Gastroesophageal sphincter (tissue), 3 donors: ENCODE measurements at regions not wholly inside any gene's neighbourhood (a gene's known extent, or its start where the extent isn't known, plus 50 kb on each side); places are given as distances from the start of the nearest gene placed in this dataset.

Experiments used
- EP300 ChIP-seq: sonication (generic); formaldehyde crosslinking; IDR thresholded peaks from one replicate; pipeline ENCODE4 v1.6.1; 2017; ENCODE audit warnings: antibody characterized with exemption, mild to moderate bottlenecking
- POLR2AphosphoS5 ChIP-seq: sonication (generic); formaldehyde crosslinking; IDR thresholded peaks from one replicate; pipeline ENCODE4 v1.6.1; 2017; ENCODE audit warnings: antibody characterized with exemption
- TF ChIP-seq, protein P1 (sequence below), 4 experiments: fragments of 200-600 bp in 2 of 4; fragments of 450-650 bp in 2 of 4; sonication (generic) in 1 of 4; IDR thresholded peaks; one replicate each; pipeline ENCODE4 v1.5.1; 2017 to 2019; ENCODE audit warnings: antibody characterized with exemption in 4 of 4, mild to moderate bottlenecking in 2 of 4, moderate library complexity in 2 of 4

DNA sequence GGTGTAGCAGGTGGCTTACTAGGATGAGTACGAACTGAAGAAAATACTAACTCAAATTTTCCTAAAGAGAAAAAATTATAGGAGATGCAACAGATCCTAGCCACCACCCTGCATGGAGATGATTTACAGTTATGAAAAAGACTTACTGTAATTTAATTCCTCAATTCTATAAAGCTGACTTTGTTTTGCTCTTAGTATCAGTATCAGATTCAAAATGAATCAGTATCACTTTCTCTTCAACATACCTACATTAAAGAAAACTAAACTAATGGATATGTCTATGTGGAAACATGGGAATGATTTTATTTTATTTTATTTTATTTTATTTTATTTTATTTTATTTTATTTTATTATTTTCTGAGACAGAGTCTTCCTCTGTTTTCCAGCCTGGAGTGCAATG lies 525.8 kb downstream of the NLGN4X start:
- TF ChIP-seq EP300 (no peak), POLR2AphosphoS5 (no peak)
- TF ChIP-seq, protein P1, sequence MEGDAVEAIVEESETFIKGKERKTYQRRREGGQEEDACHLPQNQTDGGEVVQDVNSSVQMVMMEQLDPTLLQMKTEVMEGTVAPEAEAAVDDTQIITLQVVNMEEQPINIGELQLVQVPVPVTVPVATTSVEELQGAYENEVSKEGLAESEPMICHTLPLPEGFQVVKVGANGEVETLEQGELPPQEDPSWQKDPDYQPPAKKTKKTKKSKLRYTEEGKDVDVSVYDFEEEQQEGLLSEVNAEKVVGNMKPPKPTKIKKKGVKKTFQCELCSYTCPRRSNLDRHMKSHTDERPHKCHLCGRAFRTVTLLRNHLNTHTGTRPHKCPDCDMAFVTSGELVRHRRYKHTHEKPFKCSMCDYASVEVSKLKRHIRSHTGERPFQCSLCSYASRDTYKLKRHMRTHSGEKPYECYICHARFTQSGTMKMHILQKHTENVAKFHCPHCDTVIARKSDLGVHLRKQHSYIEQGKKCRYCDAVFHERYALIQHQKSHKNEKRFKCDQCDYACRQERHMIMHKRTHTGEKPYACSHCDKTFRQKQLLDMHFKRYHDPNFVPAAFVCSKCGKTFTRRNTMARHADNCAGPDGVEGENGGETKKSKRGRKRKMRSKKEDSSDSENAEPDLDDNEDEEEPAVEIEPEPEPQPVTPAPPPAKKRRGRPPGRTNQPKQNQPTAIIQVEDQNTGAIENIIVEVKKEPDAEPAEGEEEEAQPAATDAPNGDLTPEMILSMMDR (IDR thresholded peaks at IDR 0.05) = no peak
